HCT116 (cell line): ENCODE measurements at regions not wholly inside any gene's neighbourhood (a gene's known extent, or its start where the extent isn't known, plus 50 kb on each side); places are given as distances from the start of the nearest gene placed in this dataset.

Experiments used
- ATAC-seq: fragments of 200-7000 bp; cut with Tn5 transposase; 2 replicates; pipeline ENCODE4 v1.9.1; 2020; ENCODE audit warnings: mild to moderate bottlenecking, moderate library complexity
- BruUV-seq: library from RNA; stranded (reverse); fragments of 400-500 nt; replicated peaks from 2 replicates; lab custom pipeline; 2021; lab: Mats Ljungman, UMichigan
- CTCF ChIA-PET: fragments of 300-600 bp; sonication (Branson Sonifier 250); formaldehyde crosslinking; loops from one replicate; lab custom pipeline; 2021; ENCODE audit warnings: antibody characterized with exemption; lab: Charles Lee
- POLR2A ChIA-PET: fragments of 300-600, 350-600 bp; sonication (Branson Sonifier 250); formaldehyde crosslinking; loops from one replicate; lab custom pipeline; 2021; ENCODE audit warnings: antibody characterized with exemption; lab: Charles Lee
- RAD21 ChIA-PET, 2 experiments: fragments of 300-600 bp; sonication (Branson Sonifier 250); formaldehyde crosslinking; loops; one replicate each; lab custom pipeline; 2023; ENCODE audit warnings: low total read pairs in 2 of 2; ENCODE audit not compliant: uncharacterized antibody in 2 of 2, unreplicated experiment in 2 of 2, low non-redundant PET in 1 of 2; lab: Charles Lee
- DNase-seq: peaks from one replicate; pipeline ENCODE4 v3.0.0-alpha.2; 2010; ENCODE audit warnings: low read depth, low spot score
- H2AFZ ChIP-seq: fragments of 200-600 bp; shearing (Covaris generic), sonication (generic); 2 replicates; pipeline ENCODE4 v1.6.1; 2017; ENCODE audit warnings: low read depth, mixed run types, mixed read lengths, antibody characterized with exemption, low read length; ENCODE audit not compliant: poor library complexity, severe bottlenecking
- H3K27ac ChIP-seq: 2 replicates; pipeline ENCODE4 v1.5.1; 2012; ENCODE audit warnings: low read depth, low read length
- H3K27me3 ChIP-seq: fragments of 200-600 bp; sonication (generic); 2 replicates; pipeline ENCODE4 v1.6.1; 2016; ENCODE audit warnings: mixed run types, low read length, mixed read lengths; ENCODE audit not compliant: insufficient read depth
- H3K36me3 ChIP-seq, 2 experiments: fragments of 200-500 bp in 1 of 2; fragments of 200-600 bp in 1 of 2; sonication (Bioruptor generic) in 1 of 2; sonication (generic) in 1 of 2; 2 replicates each; pipeline versions ENCODE4 v1.5.1 to v1.6.1; 2014 to 2016; ENCODE audit warnings: low read length in 2 of 2, inconsistent platforms in 1 of 2, mixed read lengths in 1 of 2, mixed run types in 1 of 2; ENCODE audit not compliant: insufficient read depth in 2 of 2, control insufficient read depth in 1 of 2
- H3K4me1 ChIP-seq, 2 experiments: fragments of 200-600 bp in 1 of 2; sonication (generic) in 1 of 2; 2 replicates each; pipeline versions ENCODE4 v1.5.1 to v1.6.1; 2012 to 2017; ENCODE audit warnings: low read length in 2 of 2, inconsistent platforms in 1 of 2, mild to moderate bottlenecking in 1 of 2, mixed read lengths in 1 of 2, mixed run types in 1 of 2, moderate library complexity in 1 of 2; ENCODE audit not compliant: insufficient read depth in 2 of 2, control insufficient read depth in 1 of 2
- H3K4me2 ChIP-seq: fragments of 200-600 bp; sonication (generic); 2 replicates; pipeline ENCODE4 v1.6.1; 2017; ENCODE audit warnings: mixed run types, low read length, mixed read lengths
- H3K4me3 ChIP-seq, 2 experiments: fragments of 200-600 bp in 1 of 2; sonication (generic) in 1 of 2; replicated peaks in 1 of 2; 2 replicates each; pipeline ENCODE4 v1.5.1; 2011 to 2016; ENCODE audit warnings: low read length in 2 of 2, control low read depth in 1 of 2, low read depth in 1 of 2, mild to moderate bottlenecking in 1 of 2, mixed read lengths in 1 of 2, mixed run types in 1 of 2
- H3K79me2 ChIP-seq: fragments of 200-600 bp; sonication (generic); 2 replicates; pipeline ENCODE4 v1.6.1; 2017; ENCODE audit warnings: mild to moderate bottlenecking, mixed run types, low read length, moderate library complexity, mixed read lengths; ENCODE audit not compliant: insufficient read depth
- H3K9ac ChIP-seq: fragments of 200-600 bp; sonication (generic); 2 replicates; pipeline ENCODE4 v1.6.1; 2016; ENCODE audit warnings: low read length, mixed read lengths
- H3K9me2 ChIP-seq: fragments of 200-600 bp; sonication (generic), shearing (Covaris generic); 2 replicates; pipeline ENCODE4 v1.6.1; 2017; ENCODE audit warnings: mixed run types, mild to moderate bottlenecking, moderate library complexity; ENCODE audit not compliant: insufficient read depth
- H3K9me3 ChIP-seq, 2 experiments: fragments of 200-500 bp in 1 of 2; fragments of 200-600 bp in 1 of 2; sonication (Bioruptor generic) in 1 of 2; sonication (generic) in 1 of 2; 2 replicates each; pipeline ENCODE4 v1.6.1; 2014 to 2017; ENCODE audit warnings: low read length in 2 of 2, mixed read lengths in 2 of 2, inconsistent platforms in 1 of 2, low read depth in 1 of 2, mild to moderate bottlenecking in 1 of 2, mixed run types in 1 of 2, moderate library complexity in 1 of 2; ENCODE audit not compliant: control insufficient read depth in 1 of 2, insufficient read depth in 1 of 2
- H4K20me1 ChIP-seq: fragments of 200-600 bp; sonication (generic), shearing (Covaris generic); 2 replicates; pipeline ENCODE4 v1.6.1; 2017; ENCODE audit warnings: mixed run types, mild to moderate bottlenecking, moderate library complexity; ENCODE audit not compliant: insufficient read depth
- CBX3 ChIP-seq: IDR thresholded peaks from 2 replicates; pipeline ENCODE4 v1.6.1; 2012; ENCODE audit warnings: low read depth
- CEBPB ChIP-seq: IDR thresholded peaks from 2 replicates; pipeline ENCODE4 v1.6.1; 2012; ENCODE audit warnings: low read depth
- EGR1 ChIP-seq: IDR thresholded peaks from 2 replicates; pipeline ENCODE4 v1.6.1; 2012; ENCODE audit warnings: low read depth
- ELF1 ChIP-seq: IDR thresholded peaks from 2 replicates; pipeline ENCODE4 v1.6.1; 2012; ENCODE audit warnings: low read depth, borderline replicate concordance
- EZH2 ChIP-seq: fragments of 200-600 bp; sonication (generic); IDR thresholded peaks from 2 replicates; pipeline ENCODE4 v1.6.1; 2017; ENCODE audit warnings: antibody characterized with exemption, mixed run types
- EZH2phosphoT487 ChIP-seq: fragments of 200-600 bp; IDR thresholded peaks from 2 replicates; pipeline ENCODE4 v1.6.1; 2018; ENCODE audit warnings: antibody characterized with exemption, borderline replicate concordance
- FOSL1 ChIP-seq: IDR thresholded peaks from 2 replicates; pipeline ENCODE4 v1.6.1; 2012; ENCODE audit warnings: low read depth
- JUND ChIP-seq: IDR thresholded peaks from 2 replicates; pipeline ENCODE4 v1.6.1; 2012
- POLR2A ChIP-seq: IDR thresholded peaks from 2 replicates; pipeline ENCODE4 v1.7.0; 2011; ENCODE audit warnings: borderline replicate concordance; ENCODE audit not compliant: insufficient read depth, insufficient read length; ENCODE audit errors: extremely low read depth
- POLR2AphosphoS5 ChIP-seq: IDR thresholded peaks from 2 replicates; pipeline ENCODE4 v1.6.1; 2011; ENCODE audit warnings: mild to moderate bottlenecking, low read depth, low read length, moderate library complexity
- RAD21 ChIP-seq: IDR thresholded peaks from 2 replicates; pipeline ENCODE4 v1.6.1; 2012; ENCODE audit warnings: low read depth, mild to moderate bottlenecking
- SIN3A ChIP-seq: IDR thresholded peaks from 2 replicates; pipeline ENCODE4 v1.6.1; 2012; ENCODE audit warnings: low read depth
- SP1 ChIP-seq: IDR thresholded peaks from 2 replicates; pipeline ENCODE4 v1.6.1; 2012; ENCODE audit warnings: low read depth
- TCF7L2 ChIP-seq: IDR thresholded peaks from 2 replicates; pipeline ENCODE4 v1.7.0; 2011; ENCODE audit warnings: borderline replicate concordance, inconsistent platforms; ENCODE audit not compliant: insufficient read depth, insufficient read length; ENCODE audit errors: extremely low read depth
- ZFX ChIP-seq: fragments of 450-650 bp; IDR thresholded peaks from 2 replicates; pipeline ENCODE4 v1.6.1; 2017
- ZNF274 ChIP-seq: fragments of 200-500 bp; sonication (Bioruptor generic); IDR thresholded peaks from 2 replicates; pipeline ENCODE4 v1.6.1; 2014; ENCODE audit warnings: mild to moderate bottlenecking, low read depth, low read length, inconsistent platforms
- intact Hi-C: fragments of 100-400 bp; cut with micrococcal nuclease; formaldehyde crosslinking; loops from 2 replicates; pipeline ENCODE4 v1.10.0; 2022
- TF ChIP-seq, protein P1 (sequence below): IDR thresholded peaks from 2 replicates; pipeline ENCODE4 v1.6.1; 2012
- TF ChIP-seq, protein P2 (sequence below): IDR thresholded peaks from 2 replicates; pipeline ENCODE4 v1.6.1; 2012
- TF ChIP-seq, protein P3 (sequence below): IDR thresholded peaks from 2 replicates; pipeline ENCODE4 v1.6.1; 2012; ENCODE audit warnings: low read depth
- TF ChIP-seq, protein P4 (sequence below): IDR thresholded peaks from 2 replicates; pipeline ENCODE4 v1.6.1; 2011; ENCODE audit warnings: mild to moderate bottlenecking, low read length, moderate library complexity; ENCODE audit not compliant: insufficient replicate concordance; ENCODE audit errors: extremely low read depth

DNA sequence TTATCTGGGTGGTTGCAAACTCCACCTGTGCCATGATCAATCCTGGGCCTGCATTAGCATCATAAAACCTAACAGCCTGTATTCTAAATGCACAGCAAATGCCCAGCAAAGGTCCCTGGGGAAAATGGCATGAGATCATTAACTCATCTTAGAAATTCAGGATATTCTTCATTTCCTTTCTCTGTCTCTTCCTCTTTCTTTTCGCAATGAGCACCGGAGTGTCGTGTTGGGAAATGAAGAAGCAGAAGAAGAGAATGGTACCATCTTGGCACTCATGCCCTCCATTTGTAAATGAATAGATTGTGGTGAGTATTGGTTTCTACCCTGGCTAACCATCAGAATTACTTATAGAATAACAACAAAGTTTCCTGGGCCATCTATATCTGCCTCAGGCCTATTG, 193.6 kb downstream of the GALC start:
- H4K20me1 ChIP-seq: no peaks in the 10 kb centered on the region
- intact Hi-C loops: no loop called here
- H3K36me3 ChIP-seq: no peaks in the 10 kb centered on the region
- ChIA-PET POLR2A (no interaction called here), RAD21 (no interaction called here), CTCF (no interaction called here)
- ATAC-seq (no peak), DNase-seq (no peak)
- H3K4me2 ChIP-seq: no peak overlapping the region
- no peak overlapping the region for H3K4me3 ChIP-seq
- no peaks in the 10 kb centered on the region for H3K9me2 ChIP-seq
- H3K27me3 ChIP-seq: no peaks in the 10 kb centered on the region
- TF ChIP-seq EZH2 (no peak), POLR2AphosphoS5 (no peak), SP1 (no peak), ELF1 (no peak), JUND (no peak), TCF7L2 (no peak), SIN3A (no peak), ZNF274 (no peak), ZFX (no peak), FOSL1 (no peak), CBX3 (no peak), EGR1 (no peak), CEBPB (no peak), EZH2phosphoT487 (no peak), POLR2A (no peak), RAD21 (no peak)
- TF ChIP-seq, protein P1, sequence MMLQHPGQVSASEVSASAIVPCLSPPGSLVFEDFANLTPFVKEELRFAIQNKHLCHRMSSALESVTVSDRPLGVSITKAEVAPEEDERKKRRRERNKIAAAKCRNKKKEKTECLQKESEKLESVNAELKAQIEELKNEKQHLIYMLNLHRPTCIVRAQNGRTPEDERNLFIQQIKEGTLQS: no peak
- TF ChIP-seq, protein P2, sequence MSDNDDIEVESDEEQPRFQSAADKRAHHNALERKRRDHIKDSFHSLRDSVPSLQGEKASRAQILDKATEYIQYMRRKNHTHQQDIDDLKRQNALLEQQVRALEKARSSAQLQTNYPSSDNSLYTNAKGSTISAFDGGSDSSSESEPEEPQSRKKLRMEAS: no peak
- TF ChIP-seq, protein P3, sequence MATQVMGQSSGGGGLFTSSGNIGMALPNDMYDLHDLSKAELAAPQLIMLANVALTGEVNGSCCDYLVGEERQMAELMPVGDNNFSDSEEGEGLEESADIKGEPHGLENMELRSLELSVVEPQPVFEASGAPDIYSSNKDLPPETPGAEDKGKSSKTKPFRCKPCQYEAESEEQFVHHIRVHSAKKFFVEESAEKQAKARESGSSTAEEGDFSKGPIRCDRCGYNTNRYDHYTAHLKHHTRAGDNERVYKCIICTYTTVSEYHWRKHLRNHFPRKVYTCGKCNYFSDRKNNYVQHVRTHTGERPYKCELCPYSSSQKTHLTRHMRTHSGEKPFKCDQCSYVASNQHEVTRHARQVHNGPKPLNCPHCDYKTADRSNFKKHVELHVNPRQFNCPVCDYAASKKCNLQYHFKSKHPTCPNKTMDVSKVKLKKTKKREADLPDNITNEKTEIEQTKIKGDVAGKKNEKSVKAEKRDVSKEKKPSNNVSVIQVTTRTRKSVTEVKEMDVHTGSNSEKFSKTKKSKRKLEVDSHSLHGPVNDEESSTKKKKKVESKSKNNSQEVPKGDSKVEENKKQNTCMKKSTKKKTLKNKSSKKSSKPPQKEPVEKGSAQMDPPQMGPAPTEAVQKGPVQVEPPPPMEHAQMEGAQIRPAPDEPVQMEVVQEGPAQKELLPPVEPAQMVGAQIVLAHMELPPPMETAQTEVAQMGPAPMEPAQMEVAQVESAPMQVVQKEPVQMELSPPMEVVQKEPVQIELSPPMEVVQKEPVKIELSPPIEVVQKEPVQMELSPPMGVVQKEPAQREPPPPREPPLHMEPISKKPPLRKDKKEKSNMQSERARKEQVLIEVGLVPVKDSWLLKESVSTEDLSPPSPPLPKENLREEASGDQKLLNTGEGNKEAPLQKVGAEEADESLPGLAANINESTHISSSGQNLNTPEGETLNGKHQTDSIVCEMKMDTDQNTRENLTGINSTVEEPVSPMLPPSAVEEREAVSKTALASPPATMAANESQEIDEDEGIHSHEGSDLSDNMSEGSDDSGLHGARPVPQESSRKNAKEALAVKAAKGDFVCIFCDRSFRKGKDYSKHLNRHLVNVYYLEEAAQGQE: no peak
- TF ChIP-seq, protein P4, sequence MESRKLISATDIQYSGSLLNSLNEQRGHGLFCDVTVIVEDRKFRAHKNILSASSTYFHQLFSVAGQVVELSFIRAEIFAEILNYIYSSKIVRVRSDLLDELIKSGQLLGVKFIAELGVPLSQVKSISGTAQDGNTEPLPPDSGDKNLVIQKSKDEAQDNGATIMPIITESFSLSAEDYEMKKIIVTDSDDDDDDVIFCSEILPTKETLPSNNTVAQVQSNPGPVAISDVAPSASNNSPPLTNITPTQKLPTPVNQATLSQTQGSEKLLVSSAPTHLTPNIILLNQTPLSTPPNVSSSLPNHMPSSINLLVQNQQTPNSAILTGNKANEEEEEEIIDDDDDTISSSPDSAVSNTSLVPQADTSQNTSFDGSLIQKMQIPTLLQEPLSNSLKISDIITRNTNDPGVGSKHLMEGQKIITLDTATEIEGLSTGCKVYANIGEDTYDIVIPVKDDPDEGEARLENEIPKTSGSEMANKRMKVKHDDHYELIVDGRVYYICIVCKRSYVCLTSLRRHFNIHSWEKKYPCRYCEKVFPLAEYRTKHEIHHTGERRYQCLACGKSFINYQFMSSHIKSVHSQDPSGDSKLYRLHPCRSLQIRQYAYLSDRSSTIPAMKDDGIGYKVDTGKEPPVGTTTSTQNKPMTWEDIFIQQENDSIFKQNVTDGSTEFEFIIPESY: no peak
- H3K9ac ChIP-seq: no peak overlapping the region
- no peaks in the 10 kb centered on the region for H3K79me2 ChIP-seq
- H3K9me3 ChIP-seq: peaks cover 5 to 14% of the 10 kb centered on the region in 2 experiments; a peak in 2 of 4 replicates
- no peak overlapping the region for H2AFZ ChIP-seq
- H3K4me1 ChIP-seq: no peaks in the 10 kb centered on the region
- no TSS peak for BruUV-seq
- H3K27ac ChIP-seq: no peak overlapping the region
